ENCODE measurements at regions not wholly inside any gene's neighbourhood (a gene's known extent, or its start where the extent isn't known, plus 50 kb on each side); places are given as distances from the start of the nearest gene placed in this dataset.

DNA sequence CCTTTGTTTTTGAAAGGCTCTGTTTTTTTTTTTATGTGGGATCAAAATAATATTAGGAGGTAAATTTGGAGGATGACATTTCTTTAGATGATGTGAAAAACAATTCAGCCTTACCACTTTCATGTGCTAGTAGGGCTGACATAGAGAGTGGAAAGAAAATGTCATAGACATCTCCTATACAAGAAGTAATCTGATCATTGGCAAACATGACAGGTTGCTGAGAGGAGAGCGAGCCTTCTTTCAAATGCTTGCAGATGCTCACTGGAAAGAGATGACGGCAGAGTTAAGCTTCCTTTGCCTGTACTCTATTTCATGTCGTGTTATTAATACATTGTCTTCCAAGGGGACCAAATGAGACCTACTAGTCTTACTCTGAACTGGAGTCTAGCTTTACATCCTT lies 160.1 kb upstream of the DAP start:
- no peak overlapping the region for H3K4me3 Mint-ChIP-seq
- H3K27ac Mint-ChIP-seq: no peak overlapping the region
- H3K9me3 Mint-ChIP-seq: peaks cover 0 to 9% (median 1%) of the 10 kb centered on the region in 6 donors
- H3K27me3 Mint-ChIP-seq (ENCODE audit: low read depth in 3 of 3): no peaks in the 10 kb centered on the region
- DNase-seq: no peak
- no peaks in the 10 kb centered on the region for H3K4me1 Mint-ChIP-seq
- peaks cover 0 to 3% (median 0%) of the 10 kb centered on the region in 3 donors for H3K36me3 Mint-ChIP-seq

GRCh38 chr5:10920400-10920799 lies 159.4 kb upstream of the DAP start:
- peaks cover 0 to 3% (median 0%) of the 10 kb centered on the region in 3 donors for H3K36me3 Mint-ChIP-seq
- H3K4me3 Mint-ChIP-seq: no peak overlapping the region
- peaks cover 0 to 9% (median under 1%) of the 10 kb centered on the region in 6 donors for H3K9me3 Mint-ChIP-seq
- DNase-seq: no peak
- H3K27me3 Mint-ChIP-seq (ENCODE audit: low read depth in 3 of 3): no peaks in the 10 kb centered on the region
- H3K4me1 Mint-ChIP-seq: no peaks in the 10 kb centered on the region
- H3K27ac Mint-ChIP-seq: no peak overlapping the region

DNA sequence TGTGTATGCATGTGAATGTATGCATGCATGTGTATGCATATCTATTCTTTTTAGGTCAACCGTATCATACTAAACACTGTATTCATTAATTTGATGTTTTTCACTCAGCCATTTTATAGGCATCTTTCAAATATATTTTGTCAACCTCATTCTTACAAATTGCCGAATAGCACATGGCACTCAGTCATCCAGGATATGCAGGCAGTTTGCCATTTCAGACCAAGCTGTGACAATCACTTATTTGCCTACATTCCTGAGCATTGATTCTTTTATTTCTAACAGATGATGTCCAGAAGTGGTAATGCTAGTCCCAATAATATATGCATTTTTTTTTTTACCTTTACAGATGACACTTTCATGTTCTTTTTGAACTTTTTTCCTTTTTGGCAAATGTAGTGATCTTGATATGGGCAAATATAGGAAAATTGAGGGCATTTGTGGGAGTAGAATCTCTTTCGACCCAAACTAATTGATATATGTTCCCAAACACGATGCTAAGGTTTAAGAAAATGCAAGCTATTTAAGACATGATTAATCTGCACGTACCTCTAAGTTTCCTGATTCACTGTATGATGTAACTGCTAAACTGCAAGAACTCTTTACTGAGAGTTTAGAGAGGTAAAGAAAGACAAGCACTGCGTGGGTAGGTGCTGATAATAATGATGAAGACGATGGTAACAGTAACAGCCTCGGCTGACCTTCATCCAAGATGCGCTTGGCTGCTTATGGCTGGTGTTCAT lies 153.9 kb upstream of the DAP start:
- Mint-ChIP-seq H3K9me3 (peaks cover 0 to 4% (median 0%) of the 10 kb centered on the region in 6 donors), H3K36me3 (no peaks in the 10 kb centered on the region), H3K4me1 (no peaks in the 10 kb centered on the region)

GRCh38 chr5:10913841-10914240 lies 152.8 kb upstream of the DAP start:
- DNase-seq: no peak
- no peak overlapping the region for H3K4me3 Mint-ChIP-seq
- peaks cover 0 to 2% (median 0%) of the 10 kb centered on the region in 6 donors for H3K9me3 Mint-ChIP-seq
- H3K27ac Mint-ChIP-seq: no peak overlapping the region
- H3K27me3 Mint-ChIP-seq (ENCODE audit: low read depth in 3 of 3): peaks cover 1 to 10% (median 5%) of the 10 kb centered on the region in 3 donors
- H3K36me3 Mint-ChIP-seq: no peaks in the 10 kb centered on the region
- H3K4me1 Mint-ChIP-seq: no peaks in the 10 kb centered on the region

More for the DNA sequence above, 153.9 kb upstream of the DAP start:
- DNase-seq: no peak
- Mint-ChIP-seq H3K27ac (no peak overlapping the region), H3K27me3 (ENCODE audit: low read depth in 3 of 3) (peaks cover 1 to 10% (median 5%) of the 10 kb centered on the region in 3 donors), H3K4me3 (no peak overlapping the region)

DNA sequence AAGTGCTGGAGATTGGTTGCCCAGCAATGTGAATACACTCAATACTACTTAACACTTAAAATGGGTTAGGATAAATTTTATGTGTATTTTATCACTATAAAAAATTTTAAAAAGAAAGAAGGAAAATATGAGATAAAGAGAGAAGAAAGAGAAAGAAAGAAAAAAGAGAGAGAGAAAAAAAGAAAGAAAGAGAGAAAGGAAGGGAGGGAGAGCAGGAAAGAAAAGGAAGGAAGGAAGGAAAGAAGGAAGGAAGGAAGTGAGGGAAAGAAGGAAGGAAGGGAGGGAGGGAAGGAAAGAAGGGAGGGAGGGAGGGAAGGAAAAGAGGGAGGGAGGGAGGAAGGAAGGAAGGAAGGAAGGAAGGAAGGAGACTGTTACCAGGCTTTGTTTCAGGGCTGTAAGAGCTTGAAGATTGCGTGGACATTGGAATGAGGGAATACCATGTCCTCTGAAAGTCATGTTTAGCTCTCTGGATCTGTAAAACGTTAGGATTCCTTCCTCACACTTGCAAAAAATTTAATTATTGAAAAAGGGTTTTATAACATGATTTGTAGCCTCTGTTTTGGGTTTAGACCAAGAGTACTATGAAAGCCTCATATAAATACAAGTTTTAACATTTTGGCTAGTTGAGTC lies 152.3 kb upstream of the DAP start:
- no peaks in the 10 kb centered on the region for H3K36me3 Mint-ChIP-seq
- H3K27me3 Mint-ChIP-seq (ENCODE audit: low read depth in 3 of 3): peaks cover 1 to 10% (median 5%) of the 10 kb centered on the region in 3 donors
- H3K4me1 Mint-ChIP-seq: no peaks in the 10 kb centered on the region
- H3K27ac Mint-ChIP-seq: no peak overlapping the region
- no peak for DNase-seq
- H3K9me3 Mint-ChIP-seq: peaks cover 0 to 2% (median 0%) of the 10 kb centered on the region in 6 donors
- no peak overlapping the region for H3K4me3 Mint-ChIP-seq

- Mint-ChIP-seq H3K9me3 (peaks cover 0 to 2% (median 0%) of the 10 kb centered on the region in 6 donors), H3K27me3 (ENCODE audit: low read depth in 3 of 3) (peaks cover 1 to 10% (median 5%) of the 10 kb centered on the region in 3 donors), H3K27ac (no peak overlapping the region), H3K36me3 (no peaks in the 10 kb centered on the region), H3K4me1 (no peaks in the 10 kb centered on the region), H3K4me3 (no peak overlapping the region)
- no peak for DNase-seq
Measured at GRCh38 chr5:10912435-10912834, 151.4 kb upstream of the DAP start.

- H3K36me3 Mint-ChIP-seq: no peaks in the 10 kb centered on the region
- H3K9me3 Mint-ChIP-seq: peaks cover 0 to 2% (median 0%) of the 10 kb centered on the region in 6 donors
- H3K27ac Mint-ChIP-seq: no peak overlapping the region
- H3K27me3 Mint-ChIP-seq (ENCODE audit: low read depth in 3 of 3): peaks cover 1 to 12% (median 5%) of the 10 kb centered on the region in 3 donors
- H3K4me3 Mint-ChIP-seq: no peak overlapping the region
- H3K4me1 Mint-ChIP-seq: no peaks in the 10 kb centered on the region
- no peak for DNase-seq
Measured at GRCh38 chr5:10910261-10910660, 149.2 kb upstream of the DAP start.

- H3K27me3 Mint-ChIP-seq (ENCODE audit: low read depth in 3 of 3): peaks cover 0 to 5% (median 4%) of the 10 kb centered on the region in 3 donors
- H3K36me3 Mint-ChIP-seq: no peaks in the 10 kb centered on the region
Measured at GRCh38 chr5:10904862-10905432, 143.9 kb upstream of the DAP start.

GRCh38 chr5:10903786-10904560 lies 142.9 kb upstream of the DAP start:
- no peaks in the 10 kb centered on the region for H3K36me3 Mint-ChIP-seq

More at GRCh38 chr5:10904862-10905432, 143.9 kb upstream of the DAP start:
- no peak for DNase-seq
- Mint-ChIP-seq H3K4me3 (no peak overlapping the region), H3K4me1 (no peaks in the 10 kb centered on the region), H3K27ac (no peak overlapping the region), H3K9me3 (no peaks in the 10 kb centered on the region)

DNA sequence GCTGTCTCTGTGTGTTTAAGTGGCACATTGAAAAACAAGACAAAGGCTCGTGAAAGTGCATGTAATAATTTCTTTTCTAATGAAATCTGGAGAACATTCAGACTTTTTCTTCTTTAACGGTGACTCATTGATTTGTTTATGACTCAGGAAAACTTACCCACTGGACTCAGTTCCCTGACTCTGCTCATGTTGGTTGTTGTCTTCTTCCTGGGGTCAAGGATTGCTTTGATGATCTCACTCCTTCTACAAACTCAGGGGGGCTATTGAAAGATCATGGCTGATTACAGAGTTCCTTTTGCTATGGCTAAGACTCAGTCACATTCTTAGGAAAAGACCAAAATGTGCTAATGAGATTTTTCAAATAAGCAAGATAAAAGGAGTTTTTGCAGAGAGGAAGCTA lies 141.1 kb upstream of the DAP start:
- no peak for DNase-seq
- Mint-ChIP-seq H3K27ac (no peak overlapping the region), H3K9me3 (no peaks in the 10 kb centered on the region), H3K36me3 (no peaks in the 10 kb centered on the region), H3K27me3 (ENCODE audit: low read depth in 3 of 3) (peaks cover 0 to 5% (median 4%) of the 10 kb centered on the region in 3 donors), H3K4me3 (no peak overlapping the region), H3K4me1 (no peaks in the 10 kb centered on the region)

More at GRCh38 chr5:10903786-10904560, 142.9 kb upstream of the DAP start:
- Mint-ChIP-seq H3K4me1 (no peaks in the 10 kb centered on the region), H3K4me3 (no peak overlapping the region), H3K9me3 (no peaks in the 10 kb centered on the region), H3K27ac (no peak overlapping the region), H3K27me3 (ENCODE audit: low read depth in 3 of 3) (peaks cover 0 to 5% (median 4%) of the 10 kb centered on the region in 3 donors)
- no peak for DNase-seq

- H3K27me3 Mint-ChIP-seq (ENCODE audit: low read depth in 3 of 3): peaks cover 0 to 8% (median 2%) of the 10 kb centered on the region in 3 donors
- H3K27ac Mint-ChIP-seq: no peak overlapping the region
Measured at GRCh38 chr5:10898514-10898913, 137.5 kb upstream of the DAP start.

GRCh38 chr5:10896016-10896415 lies 135.0 kb upstream of the DAP start:
- H3K27me3 Mint-ChIP-seq (ENCODE audit: low read depth in 3 of 3): peaks cover 0 to 8% (median 2%) of the 10 kb centered on the region in 3 donors
- no peak overlapping the region for H3K27ac Mint-ChIP-seq
- H3K4me3 Mint-ChIP-seq: no peak overlapping the region
- DNase-seq: no peak
- no peaks in the 10 kb centered on the region for H3K9me3 Mint-ChIP-seq
- no peaks in the 10 kb centered on the region for H3K36me3 Mint-ChIP-seq
- H3K4me1 Mint-ChIP-seq: no peaks in the 10 kb centered on the region

More at GRCh38 chr5:10898514-10898913, 137.5 kb upstream of the DAP start:
- no peaks in the 10 kb centered on the region for H3K4me1 Mint-ChIP-seq
- H3K9me3 Mint-ChIP-seq: no peaks in the 10 kb centered on the region
- no peaks in the 10 kb centered on the region for H3K36me3 Mint-ChIP-seq
- no peak for DNase-seq
- no peak overlapping the region for H3K4me3 Mint-ChIP-seq

DNA sequence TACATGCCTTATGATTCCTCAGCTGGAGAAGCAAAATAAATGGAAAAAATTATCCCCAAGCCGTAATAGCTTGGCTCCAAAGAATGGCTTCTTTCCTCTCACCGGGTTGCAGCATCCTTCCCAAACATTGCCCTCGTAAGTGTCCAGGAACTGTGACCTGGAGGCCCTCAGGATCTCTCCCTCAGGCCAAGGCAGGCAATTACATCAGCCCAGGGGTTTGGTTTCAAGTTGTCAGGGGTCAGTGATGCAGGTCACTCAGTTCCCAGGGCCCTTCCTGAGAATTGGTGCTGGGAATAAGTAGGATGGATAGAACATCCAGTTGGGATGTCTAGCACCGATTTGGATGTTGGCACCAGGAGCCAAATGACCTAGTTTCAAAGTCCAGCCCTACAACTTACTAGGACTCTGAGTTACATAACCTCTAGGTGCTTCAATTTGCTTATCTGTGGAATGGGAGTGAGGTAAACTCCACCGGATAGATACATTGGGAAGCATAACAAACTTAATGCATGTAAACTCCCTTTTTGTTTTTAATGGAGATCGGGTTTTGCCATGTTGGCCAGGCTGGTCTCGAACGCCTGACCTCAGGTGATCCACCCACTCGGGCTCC lies 133.5 kb upstream of the DAP start:
- H3K4me3 Mint-ChIP-seq: no peak overlapping the region
- H3K36me3 Mint-ChIP-seq: no peaks in the 10 kb centered on the region
- no peaks in the 10 kb centered on the region for H3K9me3 Mint-ChIP-seq
- peaks cover 0 to 3% (median 2%) of the 10 kb centered on the region in 3 donors for H3K27me3 Mint-ChIP-seq (ENCODE audit: low read depth in 3 of 3)
- DNase-seq: no peak
- no peak overlapping the region for H3K27ac Mint-ChIP-seq
- H3K4me1 Mint-ChIP-seq: no peaks in the 10 kb centered on the region
